CD14-positive monocyte (primary cell): ENCODE measurements at regions not wholly inside any gene's neighbourhood (a gene's known extent, or its start where the extent isn't known, plus 50 kb on each side); places are given as distances from the start of the nearest gene placed in this dataset.

ENCODE experiments used
- DNase-seq, 3 donors: peaks; one replicate each; pipeline ENCODE4 v3.0.0-alpha.2; 2011 to 2022
- H2AFZ ChIP-seq: 2 replicates; pipeline ENCODE4 v1.6.0; 2012; ENCODE audit warnings: mild to moderate bottlenecking, low read depth, low read length, inconsistent platforms; ENCODE audit not compliant: insufficient read depth, poor library complexity, severe bottlenecking
- H3K27ac ChIP-seq, 2 donors: 1 replicate in 1 of 2; 2 replicates in 1 of 2; pipeline ENCODE4 v1.5.1; 2012 to 2013; ENCODE audit warnings: low read length in 2 of 2, control low read depth in 1 of 2, inconsistent platforms in 1 of 2, low read depth in 1 of 2, mild to moderate bottlenecking in 1 of 2
- H3K27me3 ChIP-seq, 2 donors: one replicate each; pipeline versions ENCODE4 v1.6.0 to v1.6.1; 2011 to 2013; ENCODE audit warnings: low read length in 2 of 2; ENCODE audit not compliant: control insufficient read depth in 2 of 2, insufficient read depth in 2 of 2
- H3K36me3 ChIP-seq, 2 donors: replicated peaks in 1 of 2; 1 replicate in 1 of 2; 2 replicates in 1 of 2; pipeline versions ENCODE4 v1.5.1 to v1.6.1; 2012 to 2013; ENCODE audit warnings: low read length in 2 of 2, control low read depth in 1 of 2, inconsistent platforms in 1 of 2, mild to moderate bottlenecking in 1 of 2; ENCODE audit not compliant: insufficient read depth in 2 of 2, control insufficient read depth in 1 of 2
- H3K4me1 ChIP-seq, 2 donors: 1 replicate in 1 of 2; 2 replicates in 1 of 2; pipeline versions ENCODE4 v1.5.1 to v1.6.1; 2012 to 2013; ENCODE audit warnings: low read length in 2 of 2, control low read depth in 1 of 2, inconsistent platforms in 1 of 2, mild to moderate bottlenecking in 1 of 2, moderate library complexity in 1 of 2; ENCODE audit not compliant: insufficient read depth in 2 of 2, control insufficient read depth in 1 of 2
- H3K4me2 ChIP-seq: replicated peaks from 2 replicates; pipeline ENCODE3; 2012; ENCODE audit warnings: low read length, moderate library complexity, mild to moderate bottlenecking; ENCODE audit not compliant: poor library complexity, severe bottlenecking; ENCODE audit errors: extremely low read depth
- H3K4me3 ChIP-seq, 3 experiments: fragments of 200-600 bp in 1 of 3; sonication (generic) in 1 of 3; replicated peaks in 1 of 3; 1 replicate in 2 of 3; 2 replicates in 1 of 3; pipeline ENCODE4 v1.5.1; 2011 to 2013; ENCODE audit warnings: low read length in 3 of 3, mild to moderate bottlenecking in 3 of 3, control low read depth in 2 of 3, low read depth in 2 of 3, inconsistent platforms in 1 of 3, moderate library complexity in 1 of 3
- H3K79me2 ChIP-seq: 2 replicates; pipeline ENCODE4 v1.6.0; 2012; ENCODE audit warnings: mild to moderate bottlenecking, control low read depth, inconsistent platforms, low read length, moderate library complexity; ENCODE audit not compliant: insufficient read depth
- H3K9ac ChIP-seq: 2 replicates; pipeline ENCODE4 v1.6.0; 2017; ENCODE audit warnings: low read length, mild to moderate bottlenecking; ENCODE audit not compliant: insufficient read depth, poor library complexity, severe bottlenecking
- H3K9me3 ChIP-seq, 2 donors: replicated peaks in 1 of 2; 1 replicate in 1 of 2; 2 replicates in 1 of 2; pipeline versions ENCODE4 v1.5.1 to v1.6.1; 2012 to 2013; ENCODE audit warnings: low read length in 2 of 2, control low read depth in 1 of 2; ENCODE audit not compliant: control insufficient read depth in 1 of 2, insufficient read depth in 1 of 2
- H4K20me1 ChIP-seq: 2 replicates; pipeline ENCODE4 v1.6.0; 2012; ENCODE audit warnings: mild to moderate bottlenecking, low read length, control low read depth, moderate library complexity; ENCODE audit not compliant: insufficient read depth
- H3K27ac Mint-ChIP-seq, 7 donors: one replicate each; pipeline ENCODE4 v1.8.0; 2020; ENCODE audit warnings: mild to moderate bottlenecking in 7 of 7, mixed read lengths in 7 of 7, moderate library complexity in 6 of 7, inconsistent platforms in 2 of 7
- H3K27me3 Mint-ChIP-seq, 3 donors: one replicate each; pipeline ENCODE4 v1.8.0; 2021 to 2022; ENCODE audit warnings: low read depth in 3 of 3, mild to moderate bottlenecking in 3 of 3, mixed read lengths in 3 of 3, moderate library complexity in 3 of 3, inconsistent platforms in 1 of 3
- H3K36me3 Mint-ChIP-seq, 2 donors: one replicate each; pipeline ENCODE4 v1.8.0; 2020; ENCODE audit warnings: mixed read lengths in 2 of 2, inconsistent platforms in 1 of 2, mild to moderate bottlenecking in 1 of 2
- H3K4me1 Mint-ChIP-seq: one replicate; pipeline ENCODE4 v1.8.0; 2020; ENCODE audit warnings: mild to moderate bottlenecking, mixed read lengths
- H3K4me3 Mint-ChIP-seq, 2 donors: one replicate each; pipeline ENCODE4 v1.8.0; 2020; ENCODE audit warnings: mild to moderate bottlenecking in 2 of 2, mixed read lengths in 2 of 2, moderate library complexity in 1 of 2
- H3K9me3 Mint-ChIP-seq, 7 donors: one replicate each; pipeline ENCODE4 v1.8.0; 2020 to 2022; ENCODE audit warnings: mixed read lengths in 7 of 7, mild to moderate bottlenecking in 6 of 7, moderate library complexity in 6 of 7, inconsistent platforms in 2 of 7
- CTCF ChIP-seq: fragments of 200-600 bp; IDR thresholded peaks from one replicate; pipeline ENCODE4 v1.8.0; 2022; ENCODE audit warnings: antibody characterized with exemption, mild to moderate bottlenecking
- WGBS: methylation state at CpG from one replicate; pipeline ENCODE4 v1.1.5; 2013; ENCODE audit warnings: missing lambda C conversion rate; ENCODE audit not compliant: insufficient coverage; 5-methylcytosine and 5-hydroxymethylcytosine counted together
- intact Hi-C, 2 donors: fragments of 100-400 bp; cut with micrococcal nuclease; formaldehyde crosslinking; loops; one replicate each; pipeline versions ENCODE4 v1.15.0 to v1.15.1; 2023

- Histone ChIP-seq H3K4me2 (peak overlapping the region; percentile 59), H3K27ac (peak overlapping the region in 1 of 2 donors; percentile 64), H3K4me1 (peaks cover 15% of the 10 kb centered on the region in 2 donors), H3K27me3 (no peaks in the 10 kb centered on the region), H2AFZ (no peak overlapping the region), H3K36me3 (no peaks in the 10 kb centered on the region), H4K20me1 (no peaks in the 10 kb centered on the region), H3K4me3 (peak overlapping the region in 2 of 3 experiments; percentile 25 to 42), H3K79me2 (no peaks in the 10 kb centered on the region), H3K9ac (no peak overlapping the region), H3K9me3 (no peaks in the 10 kb centered on the region)
- intact Hi-C loops: no loop called here
- H3K27me3 Mint-ChIP-seq: no peaks in the 10 kb centered on the region
- H3K36me3 Mint-ChIP-seq: no peaks in the 10 kb centered on the region
- H3K4me3 Mint-ChIP-seq: peak overlapping the region in 1 of 2 donors; percentile 74
- peaks cover 31% of the 10 kb centered on the region for H3K4me1 Mint-ChIP-seq
- peak; percentile 74 to 82 (median 80) for DNase-seq
- no peak for TF ChIP-seq CTCF
- no CpG with 5 or more reads among the region's 7 CpGs for WGBS
- peaks cover 0 to 3% (median 0%) of the 10 kb centered on the region in 7 donors for H3K9me3 Mint-ChIP-seq
- peak overlapping the region; percentile 42 to 84 (median 72) for H3K27ac Mint-ChIP-seq
Measured at GRCh38 chr1:193537266-193538002, 351.0 kb upstream of the B3GALT2 start.

- Histone ChIP-seq H3K9me3 (no peaks in the 10 kb centered on the region), H4K20me1 (no peaks in the 10 kb centered on the region), H3K36me3 (no peaks in the 10 kb centered on the region), H3K4me3 (no peak overlapping the region), H3K4me2 (no peak overlapping the region), H3K27ac (no peak overlapping the region), H2AFZ (no peak overlapping the region), H3K4me1 (peaks cover 15% of the 10 kb centered on the region in 2 donors), H3K9ac (no peak overlapping the region), H3K79me2 (no peaks in the 10 kb centered on the region), H3K27me3 (no peaks in the 10 kb centered on the region)
- intact Hi-C loops: no loop called here
- Mint-ChIP-seq H3K27ac (no peak overlapping the region), H3K4me1 (peaks cover 22% of the 10 kb centered on the region), H3K4me3 (no peak overlapping the region), H3K9me3 (peaks cover 0 to 6% (median 2%) of the 10 kb centered on the region in 7 donors), H3K36me3 (no peaks in the 10 kb centered on the region), H3K27me3 (no peaks in the 10 kb centered on the region)
- WGBS: no CpG with 5 or more reads among the region's 6 CpGs
- no peak for TF ChIP-seq CTCF
- no peak for DNase-seq
Measured at GRCh38 chr1:193533853-193534252, 347.4 kb upstream of the B3GALT2 start.
